PC-3 (cell line): ENCODE measurements at regions not wholly inside any gene's neighbourhood (a gene's known extent, or its start where the extent isn't known, plus 50 kb on each side); places are given as distances from the start of the nearest gene placed in this dataset.

ENCODE experiments used
- CTCF ChIP-seq: fragments of 300-600 bp; sonication (generic); conservative IDR thresholded peaks from 2 replicates; pipeline ENCODE4 v1.5.1; 2017; ENCODE audit warnings: antibody characterized with exemption, low read depth, mild to moderate bottlenecking, low read length
- EZH2 ChIP-seq: fragments of 300-600 bp; sonication (generic); IDR thresholded peaks from one replicate; pipeline ENCODE4 v1.6.1; 2017; ENCODE audit warnings: antibody characterized with exemption, mild to moderate bottlenecking, low read length; ENCODE audit not compliant: unreplicated experiment

- no peak for TF ChIP-seq CTCF
- no peak for TF ChIP-seq EZH2
Observed at GRCh38 chr10:64079341-64079740, 558.1 kb downstream of the REEP3 start.
